IPS-15b (cell line): ENCODE measurements at regions not wholly inside any gene's neighbourhood (a gene's known extent, or its start where the extent isn't known, plus 50 kb on each side); places are given as distances from the start of the nearest gene placed in this dataset.

Source experiments
- H3K27me3 ChIP-seq: one replicate; pipeline ENCODE4 v1.6.1; 2013; ENCODE audit warnings: low read length; ENCODE audit not compliant: control insufficient read depth, insufficient read depth
- H3K36me3 ChIP-seq: one replicate; pipeline ENCODE4 v1.6.1; 2013; ENCODE audit warnings: low read length; ENCODE audit not compliant: control insufficient read depth, insufficient read depth
- H3K4me1 ChIP-seq: one replicate; pipeline ENCODE4 v1.6.1; 2013; ENCODE audit warnings: mild to moderate bottlenecking, low read length; ENCODE audit not compliant: control insufficient read depth, insufficient read depth
- H3K4me3 ChIP-seq: one replicate; pipeline ENCODE4 v1.5.1; 2013; ENCODE audit warnings: low read depth, low read length
- H3K9ac ChIP-seq: one replicate; pipeline ENCODE4 v1.6.1; 2013; ENCODE audit warnings: low read depth, mild to moderate bottlenecking, low read length
- H3K9me3 ChIP-seq: one replicate; pipeline ENCODE4 v1.6.1; 2013; ENCODE audit warnings: mild to moderate bottlenecking, low read length; ENCODE audit not compliant: control insufficient read depth, insufficient read depth

DNA sequence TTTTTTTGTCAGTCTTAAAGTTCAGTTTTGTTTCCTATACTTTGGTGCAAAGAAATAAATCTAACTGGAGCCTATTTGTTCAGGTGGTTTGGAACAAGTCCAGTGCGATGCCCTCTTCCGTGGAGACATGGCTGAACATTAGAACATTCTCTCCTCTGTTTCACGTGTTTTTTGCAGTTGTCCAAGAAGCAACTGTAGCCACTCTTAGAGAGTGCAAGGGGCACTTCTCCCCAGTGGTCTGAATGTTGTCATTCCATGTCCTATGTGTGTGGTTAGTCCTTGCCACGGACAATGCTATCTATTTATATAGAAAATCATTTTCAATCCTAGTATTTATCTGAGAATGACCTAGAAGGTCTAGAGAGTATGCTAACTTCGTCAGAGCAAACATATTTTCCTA, 1232.5 kb upstream of the SEL1L start:
- Histone ChIP-seq H3K4me1 (peaks cover 2% of the 10 kb centered on the region), H3K9me3 (no peaks in the 10 kb centered on the region), H3K9ac (no peak overlapping the region), H3K27me3 (no peaks in the 10 kb centered on the region), H3K36me3 (no peaks in the 10 kb centered on the region), H3K4me3 (no peak overlapping the region)

DNA sequence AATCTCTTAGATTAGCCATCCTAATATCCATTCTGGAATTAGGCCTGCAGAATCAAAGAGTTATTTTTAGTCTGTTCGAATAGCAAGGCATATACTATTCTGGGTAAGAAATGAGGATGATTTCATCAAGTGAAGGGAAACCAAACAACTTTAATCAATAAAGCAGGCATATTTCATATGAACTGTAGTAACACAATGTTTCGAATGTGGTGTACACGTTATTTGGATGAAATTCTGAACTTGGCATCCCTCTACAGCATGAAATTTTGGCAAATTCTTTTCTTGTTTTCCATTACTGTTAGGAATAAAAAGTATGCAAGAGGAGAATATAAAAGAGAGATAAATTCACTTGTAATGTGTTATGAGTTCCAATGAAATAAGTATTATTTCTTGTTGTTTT, 1233.3 kb upstream of the SEL1L start:
- Histone ChIP-seq H3K9me3 (no peaks in the 10 kb centered on the region), H3K27me3 (no peaks in the 10 kb centered on the region), H3K9ac (no peak overlapping the region), H3K4me1 (peaks cover 2% of the 10 kb centered on the region), H3K36me3 (no peaks in the 10 kb centered on the region), H3K4me3 (no peak overlapping the region)

DNA sequence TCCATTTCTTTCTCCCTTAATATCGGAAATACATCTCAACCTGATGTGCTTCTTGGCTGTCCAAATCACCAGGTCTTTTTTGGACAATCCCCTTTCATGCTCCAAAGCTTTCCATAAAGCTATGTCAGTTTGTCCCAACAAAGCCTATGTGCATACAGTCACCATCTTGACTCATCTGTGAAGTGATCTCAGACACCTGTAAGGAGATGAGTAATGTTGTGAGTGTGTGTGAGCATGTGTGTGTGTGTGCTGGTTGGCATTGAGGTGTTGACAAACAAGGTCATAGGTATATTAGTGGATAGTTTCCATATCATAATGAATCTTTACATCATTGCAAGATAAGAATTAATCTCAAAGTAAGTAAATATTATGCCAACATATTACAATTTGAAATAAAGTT, 1243.3 kb upstream of the SEL1L start:
- H3K36me3 ChIP-seq, result no peaks in the 10 kb centered on the region
- H3K4me3 ChIP-seq, result no peak overlapping the region
- no peaks in the 10 kb centered on the region for H3K27me3 ChIP-seq
- no peak overlapping the region for H3K9ac ChIP-seq
- no peaks in the 10 kb centered on the region for H3K9me3 ChIP-seq
- no peaks in the 10 kb centered on the region for H3K4me1 ChIP-seq

DNA sequence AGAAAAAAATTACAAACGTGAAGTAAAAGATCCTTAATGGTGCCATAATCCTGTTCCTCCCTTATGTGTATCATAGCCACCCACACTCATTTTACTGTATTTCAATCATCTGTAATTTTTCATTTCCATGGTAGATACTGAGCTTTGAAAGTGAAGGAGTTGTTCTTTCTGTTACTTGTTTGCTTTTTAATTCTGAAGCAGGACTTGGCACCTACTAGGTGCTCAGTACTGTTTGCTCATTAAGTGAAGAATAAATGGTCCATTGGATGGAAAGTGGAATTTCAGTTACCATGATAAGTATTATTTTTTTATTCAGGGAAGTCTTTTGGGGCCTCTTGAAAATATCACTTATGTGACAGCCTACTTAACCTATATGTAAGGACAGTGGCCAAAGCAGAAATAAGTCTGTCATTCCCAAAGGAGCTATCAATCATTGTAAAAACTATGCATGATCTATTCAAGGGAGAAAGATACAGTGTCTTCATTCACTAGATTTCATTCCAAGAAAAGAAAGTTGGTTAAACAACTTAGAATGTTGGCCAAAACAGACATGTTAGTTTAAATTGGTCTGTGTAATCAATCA, 1244.4 kb upstream of the SEL1L start:
- Histone ChIP-seq H3K9me3 (no peaks in the 10 kb centered on the region), H3K9ac (no peak overlapping the region), H3K36me3 (no peaks in the 10 kb centered on the region)

DNA sequence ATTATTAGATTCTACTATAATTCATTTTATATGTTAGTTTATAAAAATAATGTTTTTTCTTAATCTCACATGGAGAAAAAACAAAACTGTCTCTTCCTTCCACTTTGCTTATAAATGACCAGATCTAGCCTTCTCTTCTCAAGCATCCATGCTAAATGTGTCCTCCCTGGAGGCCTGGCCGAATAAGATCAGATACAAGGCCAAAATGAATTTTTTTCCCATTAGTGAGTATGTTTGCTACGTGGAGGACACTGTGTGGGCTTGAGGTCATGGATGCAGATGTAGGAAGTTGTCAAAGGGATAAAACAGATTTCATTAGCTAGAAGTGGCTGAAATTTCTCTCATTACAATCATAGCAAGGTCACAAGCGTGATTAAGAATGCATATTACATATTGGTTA, 1244.9 kb upstream of the SEL1L start:
- H3K4me3 ChIP-seq, result no peak overlapping the region
- H3K9me3 ChIP-seq, result no peaks in the 10 kb centered on the region
- no peak overlapping the region for H3K9ac ChIP-seq
- no peaks in the 10 kb centered on the region for H3K4me1 ChIP-seq
- no peaks in the 10 kb centered on the region for H3K27me3 ChIP-seq
- H3K36me3 ChIP-seq, result no peaks in the 10 kb centered on the region

More for the DNA sequence above, 1244.4 kb upstream of the SEL1L start:
- Histone ChIP-seq H3K4me3 (no peak overlapping the region), H3K27me3 (no peaks in the 10 kb centered on the region), H3K4me1 (no peaks in the 10 kb centered on the region)

DNA sequence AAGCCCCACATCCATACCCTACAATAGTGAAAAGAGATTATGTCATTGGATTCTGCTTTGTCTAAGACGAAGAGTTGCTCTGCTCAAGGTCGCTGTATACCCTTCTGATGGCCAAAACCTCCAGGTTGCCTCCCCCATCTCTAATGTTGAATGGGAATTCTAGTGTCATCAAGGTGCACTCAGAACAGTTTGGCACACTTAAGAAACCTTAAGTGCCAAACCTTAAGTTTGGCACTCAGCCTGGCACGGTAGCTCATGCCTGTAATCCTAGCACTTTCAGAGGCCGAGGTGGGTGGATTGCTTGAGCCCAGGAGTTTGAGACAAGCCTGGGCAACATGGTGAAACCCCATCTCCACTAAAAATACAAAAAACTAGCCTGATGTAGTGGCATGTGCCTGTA, 1245.6 kb upstream of the SEL1L start:
- H3K27me3 ChIP-seq, result no peaks in the 10 kb centered on the region
- no peaks in the 10 kb centered on the region for H3K9me3 ChIP-seq
- no peaks in the 10 kb centered on the region for H3K4me1 ChIP-seq
- no peak overlapping the region for H3K4me3 ChIP-seq
- no peaks in the 10 kb centered on the region for H3K36me3 ChIP-seq
- no peak overlapping the region for H3K9ac ChIP-seq

DNA sequence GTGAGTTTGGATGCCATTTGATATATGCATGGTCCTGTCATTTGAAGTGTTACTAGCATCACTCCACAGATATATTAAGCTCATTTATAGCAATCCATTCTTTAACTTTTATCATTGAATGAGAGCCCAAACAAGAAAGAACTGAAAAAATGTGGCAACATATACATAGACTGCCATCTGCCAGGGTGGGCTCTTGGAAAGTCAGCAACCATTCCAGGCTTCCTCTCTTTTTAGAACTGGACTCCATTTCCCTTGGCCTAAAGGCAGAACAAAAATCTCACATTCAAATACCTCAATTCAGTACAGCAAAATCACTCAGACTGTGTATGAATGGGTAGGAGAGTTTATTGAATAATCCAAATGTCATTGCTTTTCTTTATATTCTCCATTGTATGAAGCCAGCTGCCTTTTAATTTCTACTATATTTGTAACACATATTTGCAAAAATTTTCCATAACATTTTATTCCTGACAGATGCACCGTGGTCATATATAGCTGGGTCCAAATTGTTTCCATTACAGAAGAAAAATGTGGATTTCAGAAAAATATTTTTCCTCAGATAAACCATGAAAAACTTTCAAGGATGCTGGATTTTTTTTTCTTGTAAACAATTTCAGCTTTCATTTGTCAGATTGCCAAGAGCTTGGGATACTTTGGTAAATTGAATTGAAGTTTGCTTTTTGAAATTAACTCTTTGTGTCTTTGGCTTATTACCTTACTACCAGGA, 1252.3 kb upstream of the SEL1L start:
- no peak overlapping the region for H3K4me3 ChIP-seq

DNA sequence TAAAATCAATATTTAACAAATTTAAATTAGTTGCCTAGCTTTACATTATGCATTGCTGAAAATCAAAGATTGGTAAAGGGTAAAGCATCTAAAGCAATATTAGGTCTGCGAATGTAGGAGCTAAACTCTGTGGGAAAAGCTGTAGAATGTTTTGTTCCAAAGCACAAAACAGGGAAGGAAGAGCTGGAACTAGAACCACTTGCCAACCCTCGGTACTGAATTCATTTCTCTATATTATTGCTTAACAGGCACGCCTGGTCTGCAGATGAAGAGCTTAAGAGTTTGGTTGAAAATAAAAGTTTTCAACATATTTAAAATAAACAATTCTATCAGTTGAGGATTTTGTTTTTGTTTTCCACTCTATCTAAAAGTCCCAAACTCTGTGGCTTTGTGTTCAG, 1252.8 kb upstream of the SEL1L start:
- Histone ChIP-seq H3K9me3 (no peaks in the 10 kb centered on the region), H3K4me1 (no peaks in the 10 kb centered on the region), H3K4me3 (no peak overlapping the region), H3K36me3 (no peaks in the 10 kb centered on the region), H3K27me3 (no peaks in the 10 kb centered on the region), H3K9ac (no peak overlapping the region)

More for the DNA sequence above, 1252.3 kb upstream of the SEL1L start:
- Histone ChIP-seq H3K27me3 (no peaks in the 10 kb centered on the region), H3K36me3 (no peaks in the 10 kb centered on the region), H3K4me1 (no peaks in the 10 kb centered on the region), H3K9me3 (no peaks in the 10 kb centered on the region), H3K9ac (no peak overlapping the region)

DNA sequence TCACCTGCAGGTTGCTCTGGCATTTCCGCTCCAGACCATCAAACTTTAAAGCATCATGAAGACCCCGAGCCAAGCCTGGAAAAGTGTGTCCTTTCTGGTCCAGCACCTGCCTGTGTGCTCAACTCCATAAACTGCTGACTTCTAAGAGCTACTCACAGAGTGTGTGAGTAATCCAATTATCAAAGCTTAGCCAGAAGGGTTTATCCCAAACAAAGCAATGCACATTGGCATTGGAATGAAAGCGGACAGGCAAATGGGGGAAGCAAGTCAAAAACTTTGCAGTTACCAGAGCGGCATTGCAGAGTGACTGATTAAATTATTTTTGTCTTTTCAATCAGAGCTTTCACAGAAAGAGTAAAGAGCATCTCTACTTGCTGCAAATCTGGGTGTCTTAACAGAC, 1262.4 kb upstream of the SEL1L start:
- no peaks in the 10 kb centered on the region for H3K9me3 ChIP-seq
- H3K27me3 ChIP-seq, result no peaks in the 10 kb centered on the region
- H3K4me3 ChIP-seq, result no peak overlapping the region
- no peak overlapping the region for H3K9ac ChIP-seq
- H3K36me3 ChIP-seq, result no peaks in the 10 kb centered on the region
- H3K4me1 ChIP-seq, result no peaks in the 10 kb centered on the region

DNA sequence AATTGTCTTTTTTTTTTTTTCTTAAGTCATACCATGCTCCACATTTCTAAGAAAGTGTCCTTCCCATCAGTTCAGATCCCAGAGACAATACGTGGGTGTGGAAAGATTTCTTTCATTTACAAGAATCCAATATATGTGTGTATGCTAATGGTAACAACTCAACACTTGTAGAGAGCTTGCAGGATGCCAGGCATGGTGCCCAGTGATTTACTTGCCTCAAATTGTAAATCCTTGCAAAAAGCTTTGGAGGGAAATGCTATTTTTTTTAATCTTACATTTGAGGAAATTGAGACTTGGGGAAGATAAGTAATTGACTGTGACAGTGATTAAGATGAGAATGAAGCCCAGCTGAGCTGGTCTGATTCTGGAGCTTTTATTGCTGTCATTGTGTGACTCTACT, 1264.6 kb upstream of the SEL1L start:
- no peaks in the 10 kb centered on the region for H3K4me1 ChIP-seq
- no peaks in the 10 kb centered on the region for H3K36me3 ChIP-seq
- no peaks in the 10 kb centered on the region for H3K9me3 ChIP-seq
- H3K4me3 ChIP-seq, result no peak overlapping the region
- H3K9ac ChIP-seq, result no peak overlapping the region
- H3K27me3 ChIP-seq, result no peaks in the 10 kb centered on the region

DNA sequence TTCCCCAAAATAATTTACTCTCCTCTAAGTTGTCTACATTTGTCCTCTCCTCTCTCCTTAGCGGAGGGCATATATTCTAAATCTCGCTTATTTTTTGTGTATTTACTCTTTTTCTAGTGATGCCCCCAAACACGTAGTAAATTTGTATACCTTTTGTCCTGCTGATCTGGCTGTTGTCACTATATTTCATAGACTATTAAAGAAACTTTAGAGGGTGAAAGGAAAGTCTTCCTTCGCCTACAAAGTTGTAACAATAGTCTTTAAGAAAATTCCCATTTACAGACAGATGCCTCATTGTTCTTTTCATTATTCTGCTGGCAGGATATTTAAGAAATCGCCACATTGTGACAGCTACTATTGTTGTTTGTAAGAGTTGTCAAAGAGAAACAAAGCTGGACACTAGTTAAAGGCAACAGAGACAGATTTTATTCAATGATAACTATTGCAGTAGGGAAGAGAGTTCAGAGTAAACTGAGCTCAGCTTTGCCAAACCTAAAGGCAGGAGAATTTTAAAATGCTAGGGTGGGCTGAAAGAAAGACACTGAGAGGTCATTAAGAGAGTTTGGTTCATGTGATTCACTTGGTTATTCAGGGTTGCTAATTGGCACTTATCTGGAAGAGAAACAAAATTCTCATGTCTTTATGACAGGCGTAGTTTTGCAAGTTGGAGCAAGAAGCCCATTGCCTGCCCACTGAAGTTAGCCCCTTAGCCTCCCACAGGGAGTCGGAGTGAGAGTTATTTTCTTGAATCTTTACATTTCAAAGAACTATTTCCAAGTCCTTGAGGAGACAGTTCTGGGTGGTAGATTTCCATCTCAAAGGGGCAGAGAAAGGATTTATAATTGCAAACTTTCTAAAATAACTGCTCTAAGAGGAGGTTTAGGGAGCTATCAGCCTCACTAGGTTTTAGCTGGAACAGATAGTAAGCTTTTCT, 1272.5 kb upstream of the SEL1L start:
- peaks cover 28% of the 10 kb centered on the region for H3K27me3 ChIP-seq
- no peaks in the 10 kb centered on the region for H3K9me3 ChIP-seq
- no peak overlapping the region for H3K9ac ChIP-seq
- peak overlapping the region; percentile 24 for H3K4me3 ChIP-seq
- peaks cover 14% of the 10 kb centered on the region for H3K4me1 ChIP-seq
- H3K36me3 ChIP-seq, result no peaks in the 10 kb centered on the region
